K562 (cell line): ENCODE measurements at regions not wholly inside any gene's neighbourhood (a gene's known extent, or its start where the extent isn't known, plus 50 kb on each side); places are given as distances from the start of the nearest gene placed in this dataset.

Experiments used
- ATAC-seq: fragments of 200-7000 bp; cut with Tn5 transposase; 3 replicates; pipeline ENCODE4 v1.9.1; 2020; ENCODE audit warnings: moderate library complexity
- BruUV-seq: library from RNA; stranded (reverse); fragments of 400-500 nt; replicated peaks from 2 replicates; lab custom pipeline; 2021; lab: Mats Ljungman, UMichigan
- CTCF ChIA-PET: fragments of 300-600 bp; formaldehyde crosslinking; extraction: SDS; loops from one replicate; lab custom pipeline; 2021; ENCODE audit warnings: low intra/inter-chr PET ratio; lab: Yijun Ruan, JAX
- POLR2A ChIA-PET: fragments of 300-600, 350-650 bp; sonication (Branson Sonifier 250); formaldehyde crosslinking; extraction: SDS; loops from one replicate; lab custom pipeline; 2021; ENCODE audit warnings: antibody characterized with exemption, inconsistent platforms; lab: Yijun Ruan, JAX
- DNase-seq, 4 experiments: peaks; one replicate each; pipeline versions ENCODE4 v3.0.0 to v3.0.0-alpha.2; 2011 to 2018; ENCODE audit warnings: low spot score in 3 of 4, mixed read lengths in 3 of 4; ENCODE audit errors: extremely low read depth in 1 of 4
- FAIRE-seq: peaks from 2 replicates; lab custom pipeline; 2011; peaks lifted over from hg19 to GRCh38; lab: Jason Lieb, UNC
- H2AFZ ChIP-seq: 2 replicates; pipeline ENCODE4 v1.6.0; 2011; ENCODE audit warnings: low read depth, low read length, control low read depth, inconsistent platforms
- H3K27ac ChIP-seq: fragments of 200-600 bp; 3 replicates; pipeline ENCODE4 v1.8.0; 2011; ENCODE audit warnings: low read depth, mild to moderate bottlenecking, control low read depth, inconsistent platforms, low read length, moderate library complexity, mixed read lengths; ENCODE audit errors: extremely low read depth
- H3K27me3 ChIP-seq, 2 experiments: fragments of 300-600 bp in 1 of 2; 2 replicates in 1 of 2; 3 replicates in 1 of 2; pipeline versions ENCODE4 v1.6.0 to v1.8.0; 2011; ENCODE audit warnings: inconsistent platforms in 2 of 2, low read length in 2 of 2, mild to moderate bottlenecking in 1 of 2, mixed read lengths in 1 of 2, moderate library complexity in 1 of 2; ENCODE audit not compliant: control insufficient read depth in 2 of 2, insufficient read depth in 2 of 2
- H3K36me3 ChIP-seq: fragments of 300-600 bp; 3 replicates; pipeline ENCODE4 v1.8.0; 2011; ENCODE audit warnings: mild to moderate bottlenecking, low read length, inconsistent platforms; ENCODE audit not compliant: control insufficient read depth, insufficient read depth
- H3K4me1 ChIP-seq, 2 experiments: fragments of 200-600 bp in 1 of 2; replicated peaks in 1 of 2; 2 replicates in 1 of 2; 3 replicates in 1 of 2; pipeline versions ENCODE4 v1.5.1 to v1.8.0; 2011; ENCODE audit warnings: inconsistent platforms in 2 of 2, low read length in 2 of 2, mild to moderate bottlenecking in 1 of 2, mixed read lengths in 1 of 2, moderate library complexity in 1 of 2; ENCODE audit not compliant: control insufficient read depth in 2 of 2, insufficient read depth in 2 of 2
- H3K4me2 ChIP-seq: 2 replicates; pipeline ENCODE4 v1.6.1; 2011; ENCODE audit warnings: low read length, control low read depth, inconsistent platforms, mixed read lengths; ENCODE audit not compliant: insufficient read depth
- H3K4me3 ChIP-seq: fragments of 200-600 bp; sonication (generic), shearing (Covaris generic); 2 replicates; pipeline ENCODE4 v1.5.1; 2016; ENCODE audit warnings: control low read depth, inconsistent platforms
- H3K79me2 ChIP-seq: fragments of 200-600 bp; 3 replicates; pipeline ENCODE4 v1.8.0; 2011; ENCODE audit warnings: low read length, inconsistent platforms; ENCODE audit not compliant: control insufficient read depth, insufficient read depth
- H3K9ac ChIP-seq, 2 experiments: 2 replicates each; pipeline versions ENCODE4 v1.6.0 to v1.6.1; 2011; ENCODE audit warnings: low read depth in 2 of 2, low read length in 2 of 2, control low read depth in 1 of 2, inconsistent platforms in 1 of 2, mild to moderate bottlenecking in 1 of 2, mixed read lengths in 1 of 2; ENCODE audit not compliant: insufficient read depth in 1 of 2
- H3K9me1 ChIP-seq: one replicate; pipeline ENCODE4 v1.6.0; 2011; ENCODE audit warnings: inconsistent platforms, mild to moderate bottlenecking, low read length, moderate library complexity; ENCODE audit not compliant: control insufficient read depth, insufficient read depth
- H3K9me3 ChIP-seq: replicated peaks from 2 replicates; pipeline ENCODE4 v1.5.1; 2011; ENCODE audit warnings: low read depth, low read length, inconsistent platforms; ENCODE audit not compliant: control insufficient read depth, insufficient read depth
- H4K20me1 ChIP-seq: replicated peaks from 2 replicates; pipeline ENCODE4 v1.6.1; 2011; ENCODE audit warnings: low read length, inconsistent platforms, mixed read lengths; ENCODE audit not compliant: control insufficient read depth, insufficient read depth
- ATF6 ChIP-seq: sonication (generic); formaldehyde crosslinking; IDR thresholded peaks from 2 replicates; pipeline ENCODE4 v1.4.0; 2020; ENCODE audit warnings: mild to moderate bottlenecking, missing genetic modification reagents
- E2F3 ChIP-seq: fragments of 250-450 bp; sonication (Bioruptor Pico); IDR thresholded peaks from 2 replicates; pipeline ENCODE4 v1.4.0; 2020; ENCODE audit warnings: mild to moderate bottlenecking
- MEF2A ChIP-seq: IDR thresholded peaks from 2 replicates; pipeline ENCODE4 v1.6.1; 2011; ENCODE audit warnings: low read depth, mild to moderate bottlenecking, low read length, moderate library complexity; ENCODE audit not compliant: control insufficient read depth
- POLR2B ChIP-seq: fragments of 450-650 bp; IDR thresholded peaks from 2 replicates; pipeline ENCODE4 v1.6.1; 2018; ENCODE audit warnings: low read depth; ENCODE audit not compliant: partially characterized antibody
- ZC3H11A ChIP-seq: IDR thresholded peaks from 2 replicates; pipeline ENCODE4 v1.6.1; 2012; ENCODE audit warnings: low read depth, low read length, improper control_type of control experiment
- ZC3H8 ChIP-seq: fragments of 450-650 bp; IDR thresholded peaks from 2 replicates; pipeline ENCODE4 v1.6.1; 2017
- ZKSCAN1 ChIP-seq: fragments of 150-350 bp; IDR thresholded peaks from 2 replicates; pipeline ENCODE4 v1.6.1; 2016; ENCODE audit warnings: low read depth, low read length
- WGBS: fragments of 100-300 bp; shearing (Covaris generic); methylation state at CpG from one replicate; pipeline ENCODE4 v1.1.6; 2016; ENCODE audit warnings: low coverage, mixed read lengths; ENCODE audit not compliant: insufficient coverage; ENCODE audit errors: missing lambda C conversion rate; 5-methylcytosine and 5-hydroxymethylcytosine counted together
- in situ Hi-C: fragments of 300-500 bp; cut with MboI; formaldehyde crosslinking; loops from 4 replicates; pipeline ENCODE4 v1.15.0; 2018; ENCODE audit warnings: inconsistent platforms, mixed read lengths
- intact Hi-C: fragments of 100-400 bp; cut with micrococcal nuclease; formaldehyde crosslinking; loops from 2 replicates; pipeline ENCODE4 v1.14.2; 2022
- TF ChIP-seq, protein P1 (sequence below): fragments of 250-450 bp; sonication (Bioruptor Pico); IDR thresholded peaks from 2 replicates; pipeline ENCODE4 v1.4.0; 2020; ENCODE audit warnings: mild to moderate bottlenecking, moderate library complexity, borderline replicate concordance

DNA sequence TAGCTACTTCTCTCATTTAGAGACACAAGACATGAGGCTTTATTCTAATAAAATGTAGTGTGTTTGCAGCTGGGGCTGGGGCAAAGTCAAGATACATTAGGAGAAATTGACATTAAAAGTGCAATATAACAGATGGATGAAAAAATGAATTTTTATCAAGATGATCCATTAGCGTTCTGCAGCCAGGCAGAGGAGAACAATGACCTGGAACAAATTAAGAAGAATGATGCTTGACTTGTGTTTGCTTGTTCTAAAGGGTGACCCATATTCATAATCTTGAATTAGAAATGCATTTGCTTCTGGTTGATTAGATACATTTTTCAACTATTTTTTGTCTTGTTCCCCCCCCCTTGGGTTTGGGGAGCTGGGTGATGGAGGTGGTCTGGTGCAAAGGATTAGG is 439.5 kb upstream of the BOD1L1 start:
- Histone ChIP-seq H3K9me1 (no peaks in the 10 kb centered on the region), H3K27ac (no peak overlapping the region), H3K4me2 (no peak overlapping the region), H3K4me3 (no peak overlapping the region), H4K20me1 (no peaks in the 10 kb centered on the region), H3K27me3 (no peaks in the 10 kb centered on the region), H3K36me3 (no peaks in the 10 kb centered on the region), H2AFZ (no peak overlapping the region), H3K79me2 (no peaks in the 10 kb centered on the region), H3K4me1 (no peaks in the 10 kb centered on the region), H3K9ac (no peak overlapping the region), H3K9me3 (peaks cover under 1% of the 10 kb centered on the region)
- TF ChIP-seq MEF2A (no peak), ZC3H11A (no peak), ATF6 (CRISPR knock-in tag) (no peak), E2F3 (no peak), POLR2B (no peak), ZKSCAN1 (no peak), ZC3H8 (no peak)
- TF ChIP-seq, protein P1, sequence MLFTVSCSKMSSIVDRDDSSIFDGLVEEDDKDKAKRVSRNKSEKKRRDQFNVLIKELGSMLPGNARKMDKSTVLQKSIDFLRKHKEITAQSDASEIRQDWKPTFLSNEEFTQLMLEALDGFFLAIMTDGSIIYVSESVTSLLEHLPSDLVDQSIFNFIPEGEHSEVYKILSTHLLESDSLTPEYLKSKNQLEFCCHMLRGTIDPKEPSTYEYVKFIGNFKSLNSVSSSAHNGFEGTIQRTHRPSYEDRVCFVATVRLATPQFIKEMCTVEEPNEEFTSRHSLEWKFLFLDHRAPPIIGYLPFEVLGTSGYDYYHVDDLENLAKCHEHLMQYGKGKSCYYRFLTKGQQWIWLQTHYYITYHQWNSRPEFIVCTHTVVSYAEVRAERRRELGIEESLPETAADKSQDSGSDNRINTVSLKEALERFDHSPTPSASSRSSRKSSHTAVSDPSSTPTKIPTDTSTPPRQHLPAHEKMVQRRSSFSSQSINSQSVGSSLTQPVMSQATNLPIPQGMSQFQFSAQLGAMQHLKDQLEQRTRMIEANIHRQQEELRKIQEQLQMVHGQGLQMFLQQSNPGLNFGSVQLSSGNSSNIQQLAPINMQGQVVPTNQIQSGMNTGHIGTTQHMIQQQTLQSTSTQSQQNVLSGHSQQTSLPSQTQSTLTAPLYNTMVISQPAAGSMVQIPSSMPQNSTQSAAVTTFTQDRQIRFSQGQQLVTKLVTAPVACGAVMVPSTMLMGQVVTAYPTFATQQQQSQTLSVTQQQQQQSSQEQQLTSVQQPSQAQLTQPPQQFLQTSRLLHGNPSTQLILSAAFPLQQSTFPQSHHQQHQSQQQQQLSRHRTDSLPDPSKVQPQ (CRISPR knock-in tag) = no peak
- ATAC-seq = no peak
- in situ Hi-C loops (no loop called here), intact Hi-C loops (no loop called here)
- ChIA-PET CTCF (no interaction called here), POLR2A (no interaction called here)
- DNase-seq = no peak
- WGBS = 0% methylated on average over 1 of the region's 1 CpG
- FAIRE-seq = no peak
- no TSS peak for BruUV-seq
